ENCODE measurements at regions not wholly inside any gene's neighbourhood (a gene's known extent, or its start where the extent isn't known, plus 50 kb on each side); places are given as distances from the start of the nearest gene placed in this dataset.

DNA sequence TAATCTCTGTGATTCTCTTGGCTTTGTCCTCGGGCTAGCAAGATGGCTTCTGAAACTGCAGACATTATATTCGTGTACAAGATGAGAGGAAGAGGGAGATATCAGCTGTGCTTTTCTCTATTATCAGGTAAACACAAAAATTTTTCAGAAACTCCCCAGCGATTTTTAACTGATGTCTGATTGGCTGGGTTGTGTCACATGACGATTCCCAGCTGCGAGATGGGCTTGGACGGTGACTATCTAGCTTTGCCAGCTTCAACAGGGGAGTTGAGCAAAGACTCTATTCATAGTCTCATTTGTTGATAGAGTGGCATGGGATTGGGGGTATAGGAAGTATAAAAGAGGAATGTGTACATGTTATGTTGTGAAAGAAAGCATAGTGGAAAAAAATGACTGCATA is 248.8 kb upstream of the AZI2 start:
- Histone ChIP-seq H3K79me2 (replicated peaks; ENCODE audit: insufficient read depth) (peaks cover 10% of the 10 kb centered on the region), H3K27me3 (ENCODE audit: insufficient read depth) (no peaks in the 10 kb centered on the region)
- H3K4me3 Mint-ChIP-seq, result no peak overlapping the region

DNA sequence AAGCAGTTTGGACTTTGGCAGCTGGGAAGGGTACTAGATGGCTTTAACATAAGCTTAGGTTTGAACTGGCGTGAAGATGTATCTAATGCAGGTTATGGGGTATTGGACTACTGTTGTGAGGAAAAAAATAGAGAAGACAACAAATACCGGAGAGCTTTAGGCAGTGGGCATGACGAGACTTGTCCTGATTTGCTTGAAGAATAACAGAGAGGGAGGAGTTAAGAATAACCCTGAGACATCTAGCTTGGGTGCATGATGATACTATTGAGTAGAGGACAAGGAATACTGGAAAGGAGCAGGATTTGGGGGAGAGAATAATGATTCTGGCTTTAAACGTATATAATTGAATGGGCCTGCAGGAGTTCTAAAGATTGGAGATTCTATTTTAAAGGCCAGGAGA is 249.5 kb upstream of the AZI2 start:
- Mint-ChIP-seq H3K4me1 (no peaks in the 10 kb centered on the region; the same call in 2 of the 3 replicates), H3K36me3 (ENCODE audit: low read depth) (no peaks in the 10 kb centered on the region), H3K4me3 (no peak overlapping the region), H3K27ac (no peak overlapping the region), H3K9me3 (no peaks in the 10 kb centered on the region), H3K27me3 (ENCODE audit: insufficient read depth, low read depth, poor library complexity) (no peaks in the 10 kb centered on the region)
- Histone ChIP-seq H4K20me1 (replicated peaks; ENCODE audit: insufficient read depth) (no peaks in the 10 kb centered on the region), H3K27me3 (ENCODE audit: insufficient read depth) (no peaks in the 10 kb centered on the region), H3K4me2 (no peak overlapping the region), H3K4me1 (ENCODE audit: insufficient read depth) (peaks cover 5% of the 10 kb centered on the region; the same call in 1 of the 2 replicates), H2AFZ (no peak overlapping the region), H3K9me2 (ENCODE audit: insufficient read depth) (no peaks in the 10 kb centered on the region), H3K4me3 (no peak overlapping the region), H3F3A (replicated peaks; ENCODE audit: low read depth) (no peaks in the 10 kb centered on the region), H3K36me3 (ENCODE audit: insufficient read depth) (no peaks in the 10 kb centered on the region), H3K79me2 (replicated peaks; ENCODE audit: insufficient read depth) (peaks cover 10% of the 10 kb centered on the region), H3K27ac (ENCODE audit: low read depth) (no peak overlapping the region)
- TF ChIP-seq, protein P1, sequence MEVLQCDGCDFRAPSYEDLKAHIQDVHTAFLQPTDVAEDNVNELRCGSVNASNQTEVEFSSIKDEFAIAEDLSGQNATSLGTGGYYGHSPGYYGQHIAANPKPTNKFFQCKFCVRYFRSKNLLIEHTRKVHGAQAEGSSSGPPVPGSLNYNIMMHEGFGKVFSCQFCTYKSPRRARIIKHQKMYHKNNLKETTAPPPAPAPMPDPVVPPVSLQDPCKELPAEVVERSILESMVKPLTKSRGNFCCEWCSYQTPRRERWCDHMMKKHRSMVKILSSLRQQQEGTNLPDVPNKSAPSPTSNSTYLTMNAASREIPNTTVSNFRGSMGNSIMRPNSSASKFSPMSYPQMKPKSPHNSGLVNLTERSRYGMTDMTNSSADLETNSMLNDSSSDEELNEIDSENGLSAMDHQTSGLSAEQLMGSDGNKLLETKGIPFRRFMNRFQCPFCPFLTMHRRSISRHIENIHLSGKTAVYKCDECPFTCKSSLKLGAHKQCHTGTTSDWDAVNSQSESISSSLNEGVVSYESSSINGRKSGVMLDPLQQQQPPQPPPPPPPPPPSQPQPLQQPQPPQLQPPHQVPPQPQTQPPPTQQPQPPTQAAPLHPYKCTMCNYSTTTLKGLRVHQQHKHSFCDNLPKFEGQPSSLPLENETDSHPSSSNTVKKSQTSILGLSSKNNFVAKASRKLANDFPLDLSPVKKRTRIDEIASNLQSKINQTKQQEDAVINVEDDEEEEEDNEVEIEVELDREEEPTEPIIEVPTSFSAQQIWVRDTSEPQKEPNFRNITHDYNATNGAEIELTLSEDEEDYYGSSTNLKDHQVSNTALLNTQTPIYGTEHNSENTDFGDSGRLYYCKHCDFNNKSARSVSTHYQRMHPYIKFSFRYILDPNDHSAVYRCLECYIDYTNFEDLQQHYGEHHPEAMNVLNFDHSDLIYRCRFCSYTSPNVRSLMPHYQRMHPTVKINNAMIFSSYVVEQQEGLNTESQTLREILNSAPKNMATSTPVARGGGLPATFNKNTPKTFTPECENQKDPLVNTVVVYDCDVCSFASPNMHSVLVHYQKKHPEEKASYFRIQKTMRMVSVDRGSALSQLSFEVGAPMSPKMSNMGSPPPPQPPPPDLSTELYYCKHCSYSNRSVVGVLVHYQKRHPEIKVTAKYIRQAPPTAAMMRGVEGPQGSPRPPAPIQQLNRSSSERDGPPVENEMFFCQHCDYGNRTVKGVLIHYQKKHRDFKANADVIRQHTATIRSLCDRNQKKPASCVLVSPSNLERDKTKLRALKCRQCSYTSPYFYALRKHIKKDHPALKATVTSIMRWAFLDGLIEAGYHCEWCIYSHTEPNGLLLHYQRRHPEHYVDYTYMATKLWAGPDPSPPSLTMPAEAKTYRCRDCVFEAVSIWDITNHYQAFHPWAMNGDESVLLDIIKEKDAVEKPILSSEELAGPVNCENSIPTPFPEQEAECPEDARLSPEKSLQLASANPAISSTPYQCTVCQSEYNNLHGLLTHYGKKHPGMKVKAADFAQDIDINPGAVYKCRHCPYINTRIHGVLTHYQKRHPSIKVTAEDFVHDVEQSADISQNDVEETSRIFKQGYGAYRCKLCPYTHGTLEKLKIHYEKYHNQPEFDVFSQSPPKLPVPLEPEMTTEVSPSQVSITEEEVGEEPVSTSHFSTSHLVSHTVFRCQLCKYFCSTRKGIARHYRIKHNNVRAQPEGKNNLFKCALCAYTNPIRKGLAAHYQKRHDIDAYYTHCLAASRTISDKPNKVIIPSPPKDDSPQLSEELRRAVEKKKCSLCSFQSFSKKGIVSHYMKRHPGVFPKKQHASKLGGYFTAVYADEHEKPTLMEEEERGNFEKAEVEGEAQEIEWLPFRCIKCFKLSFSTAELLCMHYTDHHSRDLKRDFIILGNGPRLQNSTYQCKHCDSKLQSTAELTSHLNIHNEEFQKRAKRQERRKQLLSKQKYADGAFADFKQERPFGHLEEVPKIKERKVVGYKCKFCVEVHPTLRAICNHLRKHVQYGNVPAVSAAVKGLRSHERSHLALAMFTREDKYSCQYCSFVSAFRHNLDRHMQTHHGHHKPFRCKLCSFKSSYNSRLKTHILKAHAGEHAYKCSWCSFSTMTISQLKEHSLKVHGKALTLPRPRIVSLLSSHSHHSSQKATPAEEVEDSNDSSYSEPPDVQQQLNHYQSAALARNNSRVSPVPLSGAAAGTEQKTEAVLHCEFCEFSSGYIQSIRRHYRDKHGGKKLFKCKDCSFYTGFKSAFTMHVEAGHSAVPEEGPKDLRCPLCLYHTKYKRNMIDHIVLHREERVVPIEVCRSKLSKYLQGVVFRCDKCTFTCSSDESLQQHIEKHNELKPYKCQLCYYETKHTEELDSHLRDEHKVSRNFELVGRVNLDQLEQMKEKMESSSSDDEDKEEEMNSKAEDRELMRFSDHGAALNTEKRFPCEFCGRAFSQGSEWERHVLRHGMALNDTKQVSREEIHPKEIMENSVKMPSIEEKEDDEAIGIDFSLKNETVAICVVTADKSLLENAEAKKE (CRISPR knock-in tag; IDR thresholded peaks at IDR 0.05), result no peak
- DNase-seq (ENCODE audit: low spot score) (no peak), ATAC-seq (no peak)

More for the DNA sequence above, 248.8 kb upstream of the AZI2 start:
- Histone ChIP-seq H3F3A (replicated peaks; ENCODE audit: low read depth) (no peaks in the 10 kb centered on the region), H3K4me2 (no peak overlapping the region), H4K20me1 (replicated peaks; ENCODE audit: insufficient read depth) (no peaks in the 10 kb centered on the region), H3K36me3 (ENCODE audit: insufficient read depth) (no peaks in the 10 kb centered on the region), H3K4me3 (no peak overlapping the region), H3K27ac (ENCODE audit: low read depth) (no peak overlapping the region), H3K4me1 (ENCODE audit: insufficient read depth) (peaks cover 6% of the 10 kb centered on the region; the same call in 1 of the 2 replicates), H2AFZ (no peak overlapping the region), H3K9me2 (ENCODE audit: insufficient read depth) (no peaks in the 10 kb centered on the region)
- Mint-ChIP-seq H3K4me1 (no peaks in the 10 kb centered on the region; the same call in 2 of the 3 replicates), H3K9me3 (no peaks in the 10 kb centered on the region), H3K36me3 (ENCODE audit: low read depth) (no peaks in the 10 kb centered on the region), H3K27me3 (ENCODE audit: insufficient read depth, low read depth, poor library complexity) (no peaks in the 10 kb centered on the region), H3K27ac (0 out of 2 replicates have a peak overlapping the region, but pooled peaks have one; percentile 3)
- DNase-seq (ENCODE audit: low spot score) (no peak), ATAC-seq (no peak)
- TF ChIP-seq, protein P2, sequence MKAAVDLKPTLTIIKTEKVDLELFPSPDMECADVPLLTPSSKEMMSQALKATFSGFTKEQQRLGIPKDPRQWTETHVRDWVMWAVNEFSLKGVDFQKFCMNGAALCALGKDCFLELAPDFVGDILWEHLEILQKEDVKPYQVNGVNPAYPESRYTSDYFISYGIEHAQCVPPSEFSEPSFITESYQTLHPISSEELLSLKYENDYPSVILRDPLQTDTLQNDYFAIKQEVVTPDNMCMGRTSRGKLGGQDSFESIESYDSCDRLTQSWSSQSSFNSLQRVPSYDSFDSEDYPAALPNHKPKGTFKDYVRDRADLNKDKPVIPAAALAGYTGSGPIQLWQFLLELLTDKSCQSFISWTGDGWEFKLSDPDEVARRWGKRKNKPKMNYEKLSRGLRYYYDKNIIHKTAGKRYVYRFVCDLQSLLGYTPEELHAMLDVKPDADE (IDR thresholded peaks at IDR 0.05), result no peak
- TF ChIP-seq JUNB (IDR thresholded peaks at IDR 0.05; ENCODE audit: unreplicated experiment) (no peak), NANOG (IDR thresholded peaks at IDR 0.05; ENCODE audit: borderline replicate concordance) (no peak), EZH2 (IDR thresholded peaks at IDR 0.05; ENCODE audit: low read depth, unreplicated experiment) (no peak)
